ENCODE measurements at regions not wholly inside any gene's neighbourhood (a gene's known extent, or its start where the extent isn't known, plus 50 kb on each side); places are given as distances from the start of the nearest gene placed in this dataset.

GRCh38 chr6:120278689-120279396 lies 929.3 kb upstream of the MAN1A1 start (continued):
- TF ChIP-seq, protein P1, sequence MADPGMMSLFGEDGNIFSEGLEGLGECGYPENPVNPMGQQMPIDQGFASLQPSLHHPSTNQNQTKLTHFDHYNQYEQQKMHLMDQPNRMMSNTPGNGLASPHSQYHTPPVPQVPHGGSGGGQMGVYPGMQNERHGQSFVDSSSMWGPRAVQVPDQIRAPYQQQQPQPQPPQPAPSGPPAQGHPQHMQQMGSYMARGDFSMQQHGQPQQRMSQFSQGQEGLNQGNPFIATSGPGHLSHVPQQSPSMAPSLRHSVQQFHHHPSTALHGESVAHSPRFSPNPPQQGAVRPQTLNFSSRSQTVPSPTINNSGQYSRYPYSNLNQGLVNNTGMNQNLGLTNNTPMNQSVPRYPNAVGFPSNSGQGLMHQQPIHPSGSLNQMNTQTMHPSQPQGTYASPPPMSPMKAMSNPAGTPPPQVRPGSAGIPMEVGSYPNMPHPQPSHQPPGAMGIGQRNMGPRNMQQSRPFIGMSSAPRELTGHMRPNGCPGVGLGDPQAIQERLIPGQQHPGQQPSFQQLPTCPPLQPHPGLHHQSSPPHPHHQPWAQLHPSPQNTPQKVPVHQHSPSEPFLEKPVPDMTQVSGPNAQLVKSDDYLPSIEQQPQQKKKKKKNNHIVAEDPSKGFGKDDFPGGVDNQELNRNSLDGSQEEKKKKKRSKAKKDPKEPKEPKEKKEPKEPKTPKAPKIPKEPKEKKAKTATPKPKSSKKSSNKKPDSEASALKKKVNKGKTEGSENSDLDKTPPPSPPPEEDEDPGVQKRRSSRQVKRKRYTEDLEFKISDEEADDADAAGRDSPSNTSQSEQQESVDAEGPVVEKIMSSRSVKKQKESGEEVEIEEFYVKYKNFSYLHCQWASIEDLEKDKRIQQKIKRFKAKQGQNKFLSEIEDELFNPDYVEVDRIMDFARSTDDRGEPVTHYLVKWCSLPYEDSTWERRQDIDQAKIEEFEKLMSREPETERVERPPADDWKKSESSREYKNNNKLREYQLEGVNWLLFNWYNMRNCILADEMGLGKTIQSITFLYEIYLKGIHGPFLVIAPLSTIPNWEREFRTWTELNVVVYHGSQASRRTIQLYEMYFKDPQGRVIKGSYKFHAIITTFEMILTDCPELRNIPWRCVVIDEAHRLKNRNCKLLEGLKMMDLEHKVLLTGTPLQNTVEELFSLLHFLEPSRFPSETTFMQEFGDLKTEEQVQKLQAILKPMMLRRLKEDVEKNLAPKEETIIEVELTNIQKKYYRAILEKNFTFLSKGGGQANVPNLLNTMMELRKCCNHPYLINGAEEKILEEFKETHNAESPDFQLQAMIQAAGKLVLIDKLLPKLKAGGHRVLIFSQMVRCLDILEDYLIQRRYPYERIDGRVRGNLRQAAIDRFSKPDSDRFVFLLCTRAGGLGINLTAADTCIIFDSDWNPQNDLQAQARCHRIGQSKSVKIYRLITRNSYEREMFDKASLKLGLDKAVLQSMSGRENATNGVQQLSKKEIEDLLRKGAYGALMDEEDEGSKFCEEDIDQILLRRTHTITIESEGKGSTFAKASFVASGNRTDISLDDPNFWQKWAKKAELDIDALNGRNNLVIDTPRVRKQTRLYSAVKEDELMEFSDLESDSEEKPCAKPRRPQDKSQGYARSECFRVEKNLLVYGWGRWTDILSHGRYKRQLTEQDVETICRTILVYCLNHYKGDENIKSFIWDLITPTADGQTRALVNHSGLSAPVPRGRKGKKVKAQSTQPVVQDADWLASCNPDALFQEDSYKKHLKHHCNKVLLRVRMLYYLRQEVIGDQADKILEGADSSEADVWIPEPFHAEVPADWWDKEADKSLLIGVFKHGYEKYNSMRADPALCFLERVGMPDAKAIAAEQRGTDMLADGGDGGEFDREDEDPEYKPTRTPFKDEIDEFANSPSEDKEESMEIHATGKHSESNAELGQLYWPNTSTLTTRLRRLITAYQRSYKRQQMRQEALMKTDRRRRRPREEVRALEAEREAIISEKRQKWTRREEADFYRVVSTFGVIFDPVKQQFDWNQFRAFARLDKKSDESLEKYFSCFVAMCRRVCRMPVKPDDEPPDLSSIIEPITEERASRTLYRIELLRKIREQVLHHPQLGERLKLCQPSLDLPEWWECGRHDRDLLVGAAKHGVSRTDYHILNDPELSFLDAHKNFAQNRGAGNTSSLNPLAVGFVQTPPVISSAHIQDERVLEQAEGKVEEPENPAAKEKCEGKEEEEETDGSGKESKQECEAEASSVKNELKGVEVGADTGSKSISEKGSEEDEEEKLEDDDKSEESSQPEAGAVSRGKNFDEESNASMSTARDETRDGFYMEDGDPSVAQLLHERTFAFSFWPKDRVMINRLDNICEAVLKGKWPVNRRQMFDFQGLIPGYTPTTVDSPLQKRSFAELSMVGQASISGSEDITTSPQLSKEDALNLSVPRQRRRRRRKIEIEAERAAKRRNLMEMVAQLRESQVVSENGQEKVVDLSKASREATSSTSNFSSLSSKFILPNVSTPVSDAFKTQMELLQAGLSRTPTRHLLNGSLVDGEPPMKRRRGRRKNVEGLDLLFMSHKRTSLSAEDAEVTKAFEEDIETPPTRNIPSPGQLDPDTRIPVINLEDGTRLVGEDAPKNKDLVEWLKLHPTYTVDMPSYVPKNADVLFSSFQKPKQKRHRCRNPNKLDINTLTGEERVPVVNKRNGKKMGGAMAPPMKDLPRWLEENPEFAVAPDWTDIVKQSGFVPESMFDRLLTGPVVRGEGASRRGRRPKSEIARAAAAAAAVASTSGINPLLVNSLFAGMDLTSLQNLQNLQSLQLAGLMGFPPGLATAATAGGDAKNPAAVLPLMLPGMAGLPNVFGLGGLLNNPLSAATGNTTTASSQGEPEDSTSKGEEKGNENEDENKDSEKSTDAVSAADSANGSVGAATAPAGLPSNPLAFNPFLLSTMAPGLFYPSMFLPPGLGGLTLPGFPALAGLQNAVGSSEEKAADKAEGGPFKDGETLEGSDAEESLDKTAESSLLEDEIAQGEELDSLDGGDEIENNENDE (IDR thresholded peaks at IDR 0.05; ENCODE audit: insufficient replicate concordance, low read length), result no peak
- TF ChIP-seq TAF7 (optimal IDR thresholded peaks at IDR 0.05; ENCODE audit: borderline replicate concordance, low read depth, low read length), result no peak
